ENCODE measurements at regions not wholly inside any gene's neighbourhood (a gene's known extent, or its start where the extent isn't known, plus 50 kb on each side); places are given as distances from the start of the nearest gene placed in this dataset.
"Not testable (repeated sequence)": the region's sequence is repeated elsewhere in the genome, so short reads cannot be mapped to it uniquely, and the experiment has no call there.

DNA sequence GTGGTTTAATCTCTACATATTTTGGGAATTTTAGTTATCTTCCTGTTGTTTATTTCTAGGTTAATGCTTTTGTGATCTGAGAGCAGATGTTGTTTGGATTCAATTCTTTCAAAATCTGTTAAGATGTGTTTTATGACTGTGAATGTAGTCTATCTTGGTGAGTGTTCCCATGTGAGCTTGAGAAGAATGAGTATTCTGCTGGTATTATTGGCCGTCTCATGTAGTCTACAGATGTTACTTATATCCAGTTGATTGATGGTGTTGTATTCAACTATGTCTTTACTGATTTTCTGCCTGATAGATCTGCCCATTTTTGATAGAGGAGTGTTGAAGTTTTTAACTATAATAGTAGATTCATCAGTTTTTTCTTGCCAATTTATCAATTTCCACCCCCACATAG lies 141.4 kb upstream of the FOXP2 start:
- Histone ChIP-seq H2AFZ (ENCODE audit: low read depth) (no peak overlapping the region), H3K4me2 (no peak overlapping the region), H3K4me3 (IDR thresholded peaks at IDR 0.05; ENCODE audit: insufficient read depth, low read depth, low read length) (no peak overlapping the region), H3K4me1 (ENCODE audit: low read depth, poor library complexity, severe bottlenecking) (no peaks in the 10 kb centered on the region), H3K79me2 (ENCODE audit: insufficient read depth, low read depth) (no peaks in the 10 kb centered on the region), H3K27me3 (ENCODE audit: insufficient read depth, low read depth) (no peaks in the 10 kb centered on the region), H3K27ac (no peak overlapping the region), H3K36me3 (ENCODE audit: insufficient read depth) (no peaks in the 10 kb centered on the region), H3K9ac (no peak overlapping the region), H4K20me1 (ENCODE audit: insufficient read depth) (no peaks in the 10 kb centered on the region)
- TF ChIP-seq, protein P1, sequence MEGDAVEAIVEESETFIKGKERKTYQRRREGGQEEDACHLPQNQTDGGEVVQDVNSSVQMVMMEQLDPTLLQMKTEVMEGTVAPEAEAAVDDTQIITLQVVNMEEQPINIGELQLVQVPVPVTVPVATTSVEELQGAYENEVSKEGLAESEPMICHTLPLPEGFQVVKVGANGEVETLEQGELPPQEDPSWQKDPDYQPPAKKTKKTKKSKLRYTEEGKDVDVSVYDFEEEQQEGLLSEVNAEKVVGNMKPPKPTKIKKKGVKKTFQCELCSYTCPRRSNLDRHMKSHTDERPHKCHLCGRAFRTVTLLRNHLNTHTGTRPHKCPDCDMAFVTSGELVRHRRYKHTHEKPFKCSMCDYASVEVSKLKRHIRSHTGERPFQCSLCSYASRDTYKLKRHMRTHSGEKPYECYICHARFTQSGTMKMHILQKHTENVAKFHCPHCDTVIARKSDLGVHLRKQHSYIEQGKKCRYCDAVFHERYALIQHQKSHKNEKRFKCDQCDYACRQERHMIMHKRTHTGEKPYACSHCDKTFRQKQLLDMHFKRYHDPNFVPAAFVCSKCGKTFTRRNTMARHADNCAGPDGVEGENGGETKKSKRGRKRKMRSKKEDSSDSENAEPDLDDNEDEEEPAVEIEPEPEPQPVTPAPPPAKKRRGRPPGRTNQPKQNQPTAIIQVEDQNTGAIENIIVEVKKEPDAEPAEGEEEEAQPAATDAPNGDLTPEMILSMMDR (conservative IDR thresholded peaks at IDR 0.05; ENCODE audit: low read depth, low read length) = no peak

DNA sequence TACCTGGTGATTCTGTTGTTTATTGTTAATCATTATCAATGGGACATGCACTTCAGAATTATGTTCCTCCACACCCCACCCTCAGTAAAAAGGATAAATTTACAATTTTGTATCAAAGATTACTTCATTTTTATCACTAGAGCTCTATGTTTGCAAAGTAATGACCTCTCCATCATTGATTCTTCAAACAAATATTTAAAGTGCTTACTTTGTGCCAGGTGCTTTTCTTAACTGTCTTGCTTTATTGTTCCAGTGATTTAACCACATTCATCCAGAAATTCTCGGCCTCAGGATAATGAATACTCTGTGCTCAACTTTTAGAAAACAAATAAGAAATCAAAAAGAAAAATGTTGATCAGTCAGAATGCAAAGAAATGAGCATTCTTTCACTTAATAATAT lies 144.9 kb upstream of the FOXP2 start:
- Histone ChIP-seq H3K27ac (no peak overlapping the region), H3K27me3 (ENCODE audit: insufficient read depth, low read depth) (no peaks in the 10 kb centered on the region), H3K4me1 (ENCODE audit: low read depth, poor library complexity, severe bottlenecking) (no peaks in the 10 kb centered on the region), H3K4me3 (IDR thresholded peaks at IDR 0.05; ENCODE audit: insufficient read depth, low read depth, low read length) (no peak overlapping the region), H3K4me2 (no peak overlapping the region), H4K20me1 (ENCODE audit: insufficient read depth) (no peaks in the 10 kb centered on the region), H3K9ac (no peak overlapping the region), H3K36me3 (ENCODE audit: insufficient read depth) (no peaks in the 10 kb centered on the region), H2AFZ (ENCODE audit: low read depth) (no peak overlapping the region), H3K79me2 (ENCODE audit: insufficient read depth, low read depth) (no peaks in the 10 kb centered on the region)
- TF ChIP-seq, protein P1 (conservative IDR thresholded peaks at IDR 0.05; ENCODE audit: low read depth, low read length) = no peak

DNA sequence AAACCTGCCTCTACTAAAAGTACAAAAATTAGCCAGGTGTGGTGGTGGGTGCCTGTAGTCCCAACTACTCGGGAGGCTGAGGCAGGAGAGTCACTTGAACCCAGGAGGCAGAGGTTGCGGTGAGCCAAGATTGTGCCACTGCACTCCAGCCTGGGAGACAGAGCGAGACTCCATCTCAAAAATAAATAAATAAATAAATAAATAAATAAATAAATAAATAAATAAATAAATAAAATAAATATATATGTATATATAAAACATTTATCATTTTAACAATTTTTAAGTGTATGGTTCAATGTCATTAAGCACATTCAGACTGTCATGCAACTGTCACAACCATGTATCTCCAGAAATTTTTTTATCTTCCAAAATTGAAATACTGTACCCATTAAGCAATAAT lies 147.1 kb upstream of the FOXP2 start:
- not testable (repeated sequence) for H3K4me1 ChIP-seq (ENCODE audit: low read depth, poor library complexity, severe bottlenecking); H3K79me2 ChIP-seq (ENCODE audit: insufficient read depth, low read depth); H3K9ac ChIP-seq; H3K27me3 ChIP-seq (ENCODE audit: insufficient read depth, low read depth); H3K4me3 ChIP-seq (IDR thresholded peaks at IDR 0.05; ENCODE audit: insufficient read depth, low read depth, low read length); H4K20me1 ChIP-seq (ENCODE audit: insufficient read depth); H2AFZ ChIP-seq (ENCODE audit: low read depth); H3K36me3 ChIP-seq (ENCODE audit: insufficient read depth); H3K4me2 ChIP-seq; H3K27ac ChIP-seq

DNA sequence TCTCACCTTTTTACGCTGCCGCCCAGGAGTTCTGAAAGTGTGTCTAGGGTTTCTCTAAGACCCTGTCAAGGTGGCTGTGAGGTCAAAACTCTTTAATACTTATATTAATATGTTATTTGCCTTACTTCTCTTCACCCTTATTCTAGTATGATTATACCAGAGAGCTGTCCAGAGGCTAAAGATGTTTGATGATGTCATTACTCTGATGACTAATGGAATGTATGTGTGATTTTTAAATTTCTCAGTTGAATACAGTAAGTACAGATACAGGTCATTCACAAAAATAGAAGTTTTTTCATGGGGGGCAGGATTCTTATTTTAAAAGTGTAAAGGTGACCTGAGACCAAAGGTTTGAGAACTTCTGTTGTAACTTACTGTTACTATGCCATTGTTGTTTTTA lies 150.6 kb upstream of the FOXP2 start:
- no peaks in the 10 kb centered on the region for H3K4me1 ChIP-seq (ENCODE audit: low read depth, poor library complexity, severe bottlenecking)
- H3K4me2 ChIP-seq = no peak overlapping the region
- no peaks in the 10 kb centered on the region for H3K36me3 ChIP-seq (ENCODE audit: insufficient read depth)
- no peak overlapping the region for H2AFZ ChIP-seq (ENCODE audit: low read depth)
- TF ChIP-seq, protein P1 (conservative IDR thresholded peaks at IDR 0.05; ENCODE audit: low read depth, low read length) = no peak
- no peaks in the 10 kb centered on the region for H3K79me2 ChIP-seq (ENCODE audit: insufficient read depth, low read depth)
- no peak overlapping the region for H3K4me3 ChIP-seq (IDR thresholded peaks at IDR 0.05; ENCODE audit: insufficient read depth, low read depth, low read length)
- no peak overlapping the region for H3K9ac ChIP-seq
- H3K27me3 ChIP-seq (ENCODE audit: insufficient read depth, low read depth) = no peaks in the 10 kb centered on the region
- no peak overlapping the region for H3K27ac ChIP-seq
- H4K20me1 ChIP-seq (ENCODE audit: insufficient read depth) = no peaks in the 10 kb centered on the region; the same call in 1 of the 2 replicates

DNA sequence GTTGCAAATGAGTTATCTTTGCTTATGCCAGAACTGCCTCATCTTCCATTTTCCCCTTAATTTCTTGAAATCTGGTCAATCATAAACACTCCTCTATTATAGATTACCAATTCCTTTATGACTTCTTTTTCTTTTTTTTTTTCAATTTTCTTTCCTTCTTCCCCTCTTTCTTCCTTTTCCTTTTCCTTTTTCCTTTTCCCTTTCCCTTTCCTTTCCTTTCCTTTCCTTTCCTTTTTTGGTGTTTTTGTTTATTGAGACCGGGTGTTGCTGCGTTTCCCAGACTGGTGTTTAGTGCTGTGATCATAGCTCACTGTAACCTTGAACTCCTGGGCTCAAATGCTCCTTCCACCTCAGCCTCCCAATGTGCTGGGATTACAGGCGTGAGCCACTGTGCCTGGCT lies 151.4 kb upstream of the FOXP2 start:
- Histone ChIP-seq H3K9ac (no peak overlapping the region), H3K36me3 (ENCODE audit: insufficient read depth) (no peaks in the 10 kb centered on the region), H3K27me3 (ENCODE audit: insufficient read depth, low read depth) (no peaks in the 10 kb centered on the region), H4K20me1 (ENCODE audit: insufficient read depth) (no peaks in the 10 kb centered on the region; the same call in 1 of the 2 replicates), H2AFZ (ENCODE audit: low read depth) (no peak overlapping the region), H3K4me3 (IDR thresholded peaks at IDR 0.05; ENCODE audit: insufficient read depth, low read depth, low read length) (no peak overlapping the region), H3K79me2 (ENCODE audit: insufficient read depth, low read depth) (no peaks in the 10 kb centered on the region), H3K4me1 (ENCODE audit: low read depth, poor library complexity, severe bottlenecking) (no peaks in the 10 kb centered on the region), H3K4me2 (no peak overlapping the region), H3K27ac (no peak overlapping the region)
- TF ChIP-seq, protein P1 (conservative IDR thresholded peaks at IDR 0.05; ENCODE audit: low read depth, low read length) = no peak

Measured in KMS-11 (cell line).